ENCODE measurements at regions not wholly inside any gene's neighbourhood (a gene's known extent, or its start where the extent isn't known, plus 50 kb on each side); places are given as distances from the start of the nearest gene placed in this dataset.

- H3K9me3 ChIP-seq (ENCODE audit: low read length) = no peaks in the 10 kb centered on the region
- TF ChIP-seq CTCF (IDR thresholded peaks at IDR 0.05; ENCODE audit: low read length) (no peak), EZH2 (IDR thresholded peaks at IDR 0.05; ENCODE audit: borderline replicate concordance, low read length) (no peak)
- H3K4me1 ChIP-seq (ENCODE audit: insufficient read depth, low read length, severe bottlenecking) = no peaks in the 10 kb centered on the region
Observed at GRCh38 chr3:22419261-22419660, 668.3 kb upstream of the ZNF385D start.

GRCh38 chr3:22421589-22421988, 670.6 kb upstream of the ZNF385D start:
- Histone ChIP-seq H3K36me3 (ENCODE audit: insufficient read depth, low read length) (no peaks in the 10 kb centered on the region), H2AFZ (ENCODE audit: low read length) (no peak overlapping the region), H3K4me1 (ENCODE audit: insufficient read depth, low read length, severe bottlenecking) (no peaks in the 10 kb centered on the region), H3K9ac (ENCODE audit: low read length) (no peak overlapping the region), H3K27me3 (ENCODE audit: insufficient read depth, low read length) (no peaks in the 10 kb centered on the region), H3K27ac (ENCODE audit: low read depth, low read length, poor library complexity, severe bottlenecking) (no peak overlapping the region), H4K20me1 (ENCODE audit: insufficient read depth, low read length) (no peaks in the 10 kb centered on the region), H3K79me2 (ENCODE audit: insufficient read depth, low read length) (no peaks in the 10 kb centered on the region), H3F3A (ENCODE audit: insufficient read depth, low read length) (no peaks in the 10 kb centered on the region), H3K9me3 (ENCODE audit: low read length) (no peaks in the 10 kb centered on the region), H3K4me3 (ENCODE audit: low read depth, low read length, poor library complexity, severe bottlenecking) (no peak overlapping the region), H3K4me2 (ENCODE audit: low read length) (no peak overlapping the region), H3K9me2 (ENCODE audit: low read depth, low read length) (no peaks in the 10 kb centered on the region)
- TF ChIP-seq EZH2 (IDR thresholded peaks at IDR 0.05; ENCODE audit: borderline replicate concordance, low read length) (no peak), CTCF (IDR thresholded peaks at IDR 0.05; ENCODE audit: low read length) (no peak)

More at GRCh38 chr3:22419261-22419660, 668.3 kb upstream of the ZNF385D start:
- no peak overlapping the region for H3K27ac ChIP-seq (ENCODE audit: low read depth, low read length, poor library complexity, severe bottlenecking)
- no peaks in the 10 kb centered on the region for H3K36me3 ChIP-seq (ENCODE audit: insufficient read depth, low read length)
- H3K4me3 ChIP-seq (ENCODE audit: low read depth, low read length, poor library complexity, severe bottlenecking) = no peak overlapping the region
- no peak overlapping the region for H3K9ac ChIP-seq (ENCODE audit: low read length)
- H4K20me1 ChIP-seq (ENCODE audit: insufficient read depth, low read length) = no peaks in the 10 kb centered on the region
- no peaks in the 10 kb centered on the region for H3K79me2 ChIP-seq (ENCODE audit: insufficient read depth, low read length)
- H3F3A ChIP-seq (ENCODE audit: insufficient read depth, low read length) = no peaks in the 10 kb centered on the region
- H3K9me2 ChIP-seq (ENCODE audit: low read depth, low read length) = no peaks in the 10 kb centered on the region
- H3K4me2 ChIP-seq (ENCODE audit: low read length) = no peak overlapping the region
- no peaks in the 10 kb centered on the region for H3K27me3 ChIP-seq (ENCODE audit: insufficient read depth, low read length)
- no peak overlapping the region for H2AFZ ChIP-seq (ENCODE audit: low read length)

GRCh38 chr3:22431334-22431733, 680.3 kb upstream of the ZNF385D start:
- Histone ChIP-seq H3K9ac (ENCODE audit: low read length) (no peak overlapping the region), H2AFZ (ENCODE audit: low read length) (no peak overlapping the region), H4K20me1 (ENCODE audit: insufficient read depth, low read length) (no peaks in the 10 kb centered on the region), H3K36me3 (ENCODE audit: insufficient read depth, low read length) (no peaks in the 10 kb centered on the region), H3K27ac (ENCODE audit: low read depth, low read length, poor library complexity, severe bottlenecking) (no peak overlapping the region), H3K9me2 (ENCODE audit: low read depth, low read length) (no peaks in the 10 kb centered on the region), H3K4me1 (ENCODE audit: insufficient read depth, low read length, severe bottlenecking) (no peaks in the 10 kb centered on the region), H3K4me2 (ENCODE audit: low read length) (no peak overlapping the region), H3F3A (ENCODE audit: insufficient read depth, low read length) (no peaks in the 10 kb centered on the region), H3K4me3 (ENCODE audit: low read depth, low read length, poor library complexity, severe bottlenecking) (no peak overlapping the region), H3K27me3 (ENCODE audit: insufficient read depth, low read length) (no peaks in the 10 kb centered on the region), H3K9me3 (ENCODE audit: low read length) (no peaks in the 10 kb centered on the region), H3K79me2 (ENCODE audit: insufficient read depth, low read length) (no peaks in the 10 kb centered on the region)
- no peak for TF ChIP-seq CTCF (IDR thresholded peaks at IDR 0.05; ENCODE audit: low read length)
- TF ChIP-seq EZH2 (IDR thresholded peaks at IDR 0.05; ENCODE audit: borderline replicate concordance, low read length) = no peak
